Dendritic cell treated with granulocyte-macrophage colony-stimulating factor and Interleukin-4, amounts not matched to agents 40 ng/mL and 50 ng/mL, for 4 days (primary cell): ENCODE measurements at regions not wholly inside any gene's neighbourhood (a gene's known extent, or its start where the extent isn't known, plus 50 kb on each side); places are given as distances from the start of the nearest gene placed in this dataset.

Experiments
- H3K27ac Mint-ChIP-seq: one replicate; pipeline ENCODE4 v1.8.0; 2022; ENCODE audit warnings: mild to moderate bottlenecking, mixed read lengths
- H3K27me3 Mint-ChIP-seq: one replicate; pipeline ENCODE4 v1.8.0; 2022; ENCODE audit warnings: mild to moderate bottlenecking, mixed read lengths
- H3K36me3 Mint-ChIP-seq: one replicate; pipeline ENCODE4 v1.8.0; 2022; ENCODE audit warnings: low read depth, mixed read lengths
- H3K4me1 Mint-ChIP-seq: one replicate; pipeline ENCODE4 v1.8.0; 2022; ENCODE audit warnings: low read depth, mixed read lengths
- H3K4me3 Mint-ChIP-seq: one replicate; pipeline ENCODE4 v1.8.0; 2022; ENCODE audit warnings: mild to moderate bottlenecking, moderate library complexity, mixed read lengths
- H3K9me3 Mint-ChIP-seq: one replicate; pipeline ENCODE4 v1.8.0; 2022; ENCODE audit warnings: mixed read lengths
- intact Hi-C: fragments of 100-400 bp; cut with micrococcal nuclease; formaldehyde crosslinking; loops from one replicate; pipeline ENCODE4 v1.15.0; 2022

DNA sequence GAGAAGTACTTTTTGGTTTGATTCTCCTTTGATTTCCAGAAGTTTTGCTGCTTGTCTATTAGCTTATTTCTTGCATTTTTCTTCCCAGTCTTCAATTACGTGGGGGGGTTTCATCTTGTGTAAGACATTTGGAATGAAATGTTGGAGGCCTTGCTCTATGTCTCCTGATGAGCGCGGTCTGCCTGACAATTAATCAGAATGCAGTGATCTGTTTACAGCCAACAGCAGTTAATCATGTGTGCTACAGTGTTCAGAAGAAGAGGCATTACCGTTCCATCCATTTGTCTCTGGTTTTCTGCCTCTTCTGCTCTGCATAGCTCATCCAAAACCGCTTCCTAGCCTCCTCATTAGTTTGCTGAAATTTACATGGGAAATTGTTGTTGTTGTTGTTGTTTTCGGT lies 134.4 kb upstream of the ST6GAL2 start:
- Mint-ChIP-seq H3K4me1 (no peaks in the 10 kb centered on the region), H3K27ac (no peak overlapping the region), H3K27me3 (no peaks in the 10 kb centered on the region), H3K4me3 (no peak overlapping the region), H3K9me3 (peaks cover 17% of the 10 kb centered on the region), H3K36me3 (no peaks in the 10 kb centered on the region)
- intact Hi-C loops = no loop called here

DNA sequence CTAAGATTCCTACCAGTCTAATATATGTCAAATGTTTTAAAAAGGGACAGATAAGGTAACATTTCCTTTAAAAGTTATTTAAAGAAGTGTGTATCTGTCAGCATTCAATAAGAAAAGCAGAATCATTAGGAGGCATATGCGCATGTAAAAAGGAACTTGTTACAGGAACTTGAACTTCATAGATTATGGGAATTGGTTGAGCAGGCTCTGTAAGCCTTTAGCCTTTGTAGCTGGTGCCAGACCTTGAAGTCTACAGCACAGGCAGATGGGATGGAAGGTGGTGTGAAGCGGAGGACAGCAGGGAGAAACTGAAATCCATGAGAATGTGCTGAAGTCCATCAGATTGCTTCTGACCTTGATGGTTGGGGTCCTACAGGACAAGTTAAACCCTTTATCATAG lies 138.3 kb upstream of the ST6GAL2 start:
- H3K36me3 Mint-ChIP-seq = no peaks in the 10 kb centered on the region
- no peak overlapping the region for H3K4me3 Mint-ChIP-seq
- H3K9me3 Mint-ChIP-seq = peaks cover 32% of the 10 kb centered on the region
- no peaks in the 10 kb centered on the region for H3K27me3 Mint-ChIP-seq
- H3K4me1 Mint-ChIP-seq = no peaks in the 10 kb centered on the region
- intact Hi-C loops = no loop called here
- no peak overlapping the region for H3K27ac Mint-ChIP-seq

- no peak overlapping the region for H3K27ac Mint-ChIP-seq
- intact Hi-C loops = no loop called here
- H3K36me3 Mint-ChIP-seq = no peaks in the 10 kb centered on the region
- no peak overlapping the region for H3K4me3 Mint-ChIP-seq
- H3K27me3 Mint-ChIP-seq = no peaks in the 10 kb centered on the region
- no peaks in the 10 kb centered on the region for H3K4me1 Mint-ChIP-seq
- peaks cover 41% of the 10 kb centered on the region for H3K9me3 Mint-ChIP-seq
These were observed 139.4 kb upstream of the ST6GAL2 start for GRCh38 chr2:107025291-107025857.

DNA sequence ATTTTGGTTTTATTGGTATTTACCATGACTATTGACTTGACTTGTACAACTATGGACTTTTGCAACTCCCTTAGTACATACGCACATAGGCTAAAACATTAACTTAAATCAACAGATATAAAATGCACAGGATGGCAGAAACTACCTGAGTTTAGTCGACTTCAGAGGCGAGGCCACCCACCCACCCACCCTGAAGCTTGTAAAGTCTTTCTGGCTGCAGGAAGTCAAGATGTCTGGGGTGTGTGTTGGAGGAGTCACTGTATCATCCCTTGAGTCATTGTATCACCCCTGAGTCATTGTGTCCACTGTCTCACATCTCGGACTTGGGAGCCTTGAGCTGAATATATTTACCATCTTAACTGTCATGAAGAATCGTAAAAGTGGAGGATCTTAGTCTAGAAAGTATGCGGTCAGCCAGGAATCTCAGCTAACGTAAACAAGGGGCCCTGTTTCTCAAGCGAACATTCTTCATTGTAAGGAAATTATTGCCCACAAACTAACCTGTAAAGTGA lies 140.0 kb upstream of the ST6GAL2 start:
- Mint-ChIP-seq H3K36me3 (no peaks in the 10 kb centered on the region), H3K9me3 (peaks cover 41% of the 10 kb centered on the region), H3K27ac (no peak overlapping the region), H3K4me1 (no peaks in the 10 kb centered on the region), H3K27me3 (no peaks in the 10 kb centered on the region), H3K4me3 (no peak overlapping the region)
- intact Hi-C loops = no loop called here

DNA sequence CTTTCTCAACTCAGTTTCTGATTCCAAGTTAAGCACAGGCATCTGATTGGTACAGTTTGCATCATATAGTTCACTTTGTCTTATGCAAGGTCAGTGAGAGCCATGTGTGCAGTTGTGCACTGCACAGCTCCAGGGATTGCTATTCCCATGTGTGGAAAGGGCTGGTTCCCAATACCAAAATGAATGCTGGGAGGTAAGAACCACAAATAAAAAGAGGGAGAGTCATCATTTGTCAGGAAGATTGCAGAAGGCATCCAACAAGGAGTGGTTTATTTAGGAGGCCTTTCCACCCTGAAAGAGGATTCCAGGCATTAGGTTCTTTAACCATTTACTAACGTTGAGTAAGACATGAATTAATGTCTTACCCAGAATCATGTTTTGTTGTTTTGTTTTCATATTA lies 141.2 kb upstream of the ST6GAL2 start:
- Mint-ChIP-seq H3K27me3 (no peaks in the 10 kb centered on the region), H3K36me3 (no peaks in the 10 kb centered on the region), H3K4me1 (no peaks in the 10 kb centered on the region), H3K27ac (no peak overlapping the region), H3K4me3 (no peak overlapping the region), H3K9me3 (peaks cover 38% of the 10 kb centered on the region)
- intact Hi-C loops = no loop called here

GRCh38 chr2:107027810-107028209 lies 141.8 kb upstream of the ST6GAL2 start:
- no peak overlapping the region for H3K4me3 Mint-ChIP-seq
- intact Hi-C loops = no loop called here
- no peaks in the 10 kb centered on the region for H3K36me3 Mint-ChIP-seq
- no peaks in the 10 kb centered on the region for H3K27me3 Mint-ChIP-seq
- peaks cover 35% of the 10 kb centered on the region for H3K9me3 Mint-ChIP-seq
- no peak overlapping the region for H3K27ac Mint-ChIP-seq
- no peaks in the 10 kb centered on the region for H3K4me1 Mint-ChIP-seq

GRCh38 chr2:107028661-107029060 lies 142.7 kb upstream of the ST6GAL2 start:
- H3K9me3 Mint-ChIP-seq = peaks cover 35% of the 10 kb centered on the region
- H3K36me3 Mint-ChIP-seq = no peaks in the 10 kb centered on the region
- no peak overlapping the region for H3K27ac Mint-ChIP-seq
- no peaks in the 10 kb centered on the region for H3K4me1 Mint-ChIP-seq
- H3K27me3 Mint-ChIP-seq = no peaks in the 10 kb centered on the region
- intact Hi-C loops = no loop called here
- no peak overlapping the region for H3K4me3 Mint-ChIP-seq

DNA sequence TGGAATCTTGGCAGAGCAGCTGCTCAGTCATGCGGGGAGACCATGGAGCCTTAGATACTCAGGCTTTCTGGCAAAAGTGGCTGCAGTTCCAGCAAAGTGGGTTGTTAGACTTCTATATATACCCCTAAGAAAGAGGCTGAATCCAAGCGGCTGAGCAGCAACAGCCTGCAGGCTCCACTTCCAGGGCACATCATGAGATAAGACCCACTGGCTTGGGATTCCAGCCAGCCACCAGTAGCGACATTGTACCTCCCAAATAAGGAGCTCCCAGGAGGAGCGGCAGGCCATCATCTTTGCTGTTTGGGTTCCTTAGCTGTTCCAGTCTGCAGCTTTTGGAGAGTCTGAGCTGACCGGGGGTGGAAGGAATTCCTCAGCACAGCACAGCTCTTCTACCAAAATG lies 150.3 kb upstream of the ST6GAL2 start:
- Mint-ChIP-seq H3K36me3 (no peaks in the 10 kb centered on the region), H3K27me3 (no peaks in the 10 kb centered on the region), H3K27ac (no peak overlapping the region), H3K4me3 (no peak overlapping the region), H3K9me3 (peaks cover 39% of the 10 kb centered on the region), H3K4me1 (no peaks in the 10 kb centered on the region)
- intact Hi-C loops = no loop called here

- intact Hi-C loops = no loop called here
- H3K27me3 Mint-ChIP-seq = no peaks in the 10 kb centered on the region
- H3K27ac Mint-ChIP-seq = no peak overlapping the region
- H3K4me3 Mint-ChIP-seq = no peak overlapping the region
- no peaks in the 10 kb centered on the region for H3K36me3 Mint-ChIP-seq
- no peaks in the 10 kb centered on the region for H3K4me1 Mint-ChIP-seq
- H3K9me3 Mint-ChIP-seq = peaks cover 26% of the 10 kb centered on the region
These were observed 176.2 kb upstream of the ST6GAL2 start for GRCh38 chr2:107062173-107062572.

DNA sequence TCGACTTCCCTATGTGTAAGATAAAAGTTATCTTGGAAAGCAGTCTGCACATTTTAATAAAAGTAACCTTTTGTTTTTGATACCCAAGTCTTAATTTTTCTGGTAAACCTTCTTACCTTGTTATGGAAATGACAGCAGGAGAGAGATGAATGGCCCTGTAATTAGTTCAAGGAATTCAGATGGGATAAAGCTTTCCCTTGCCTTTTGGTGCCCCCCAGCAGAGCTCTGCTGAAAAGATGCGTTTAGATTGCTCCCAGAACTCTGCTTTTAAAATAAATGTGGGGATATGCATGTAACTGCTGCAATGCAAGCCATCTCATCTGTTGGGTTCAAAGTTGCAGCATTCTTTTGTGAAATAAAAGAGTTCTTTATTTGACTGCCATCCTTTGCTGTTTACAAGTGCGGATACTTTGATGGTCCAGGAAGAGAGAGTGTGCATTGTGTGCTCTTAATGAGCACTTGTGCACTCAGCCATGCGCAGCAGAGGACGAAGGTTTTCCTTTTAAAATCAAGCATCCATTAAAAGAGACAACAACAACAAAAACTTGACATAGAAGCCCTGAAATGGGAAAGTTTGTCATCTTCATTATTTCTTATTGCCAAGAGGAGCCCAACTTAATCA lies 176.7 kb upstream of the ST6GAL2 start:
- Mint-ChIP-seq H3K27me3 (no peaks in the 10 kb centered on the region), H3K36me3 (no peaks in the 10 kb centered on the region), H3K4me1 (no peaks in the 10 kb centered on the region), H3K9me3 (peaks cover 26% of the 10 kb centered on the region), H3K4me3 (no peak overlapping the region), H3K27ac (no peak overlapping the region)
- intact Hi-C loops = no loop called here

DNA sequence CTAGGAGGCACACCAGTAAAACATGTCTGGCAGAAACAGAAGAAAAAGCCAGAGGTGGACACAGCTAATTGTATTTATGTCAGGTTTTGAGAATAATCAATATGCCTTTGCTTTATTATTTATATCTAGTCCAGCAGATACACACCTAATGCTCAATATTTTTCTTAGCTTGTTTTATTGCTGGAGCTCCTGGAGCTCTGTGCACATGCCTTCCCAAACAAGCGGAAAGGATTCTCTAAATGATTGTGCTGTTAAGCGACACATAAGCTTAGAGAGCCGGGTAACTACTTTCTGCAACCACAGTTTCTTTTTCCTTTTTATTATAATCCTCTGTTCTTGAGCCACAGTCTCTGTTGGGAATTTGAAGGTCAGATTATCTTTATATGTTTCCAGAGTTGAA lies 177.3 kb upstream of the ST6GAL2 start:
- Mint-ChIP-seq H3K36me3 (no peaks in the 10 kb centered on the region), H3K4me1 (no peaks in the 10 kb centered on the region), H3K9me3 (peaks cover 27% of the 10 kb centered on the region), H3K27ac (no peak overlapping the region), H3K27me3 (no peaks in the 10 kb centered on the region), H3K4me3 (no peak overlapping the region)
- intact Hi-C loops = no loop called here

GRCh38 chr2:107064750-107065149 lies 178.8 kb upstream of the ST6GAL2 start:
- Mint-ChIP-seq H3K4me3 (no peak overlapping the region), H3K27me3 (no peaks in the 10 kb centered on the region), H3K9me3 (peaks cover 30% of the 10 kb centered on the region), H3K4me1 (no peaks in the 10 kb centered on the region), H3K36me3 (no peaks in the 10 kb centered on the region), H3K27ac (no peak overlapping the region)
- intact Hi-C loops = no loop called here

GRCh38 chr2:107068069-107068916 lies 182.3 kb upstream of the ST6GAL2 start:
- intact Hi-C loops = no loop called here
- Mint-ChIP-seq H3K4me1 (no peaks in the 10 kb centered on the region), H3K27me3 (no peaks in the 10 kb centered on the region), H3K27ac (no peak overlapping the region), H3K4me3 (no peak overlapping the region), H3K36me3 (no peaks in the 10 kb centered on the region), H3K9me3 (peaks cover 15% of the 10 kb centered on the region)

DNA sequence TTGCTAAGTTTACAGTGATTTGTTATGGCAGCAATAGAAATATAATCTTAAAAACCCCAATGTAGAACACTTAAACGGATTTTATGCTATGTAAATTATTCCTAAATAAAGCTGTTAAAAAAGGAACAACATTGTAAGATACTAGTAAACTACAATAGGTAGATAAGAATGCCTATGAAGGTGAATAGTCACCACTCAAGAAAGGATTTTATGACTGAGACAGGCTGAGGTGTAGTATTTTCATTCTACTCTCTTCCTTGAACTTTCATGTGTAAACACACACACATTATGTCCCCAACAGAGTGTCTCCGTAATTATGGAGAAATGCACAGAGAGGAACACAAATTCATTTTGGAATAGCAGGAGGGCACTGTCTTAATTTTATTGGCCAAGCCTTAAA lies 183.9 kb upstream of the ST6GAL2 start:
- Mint-ChIP-seq H3K27me3 (no peaks in the 10 kb centered on the region), H3K9me3 (peaks cover 20% of the 10 kb centered on the region), H3K4me1 (no peaks in the 10 kb centered on the region)

More for the DNA sequence above, 183.9 kb upstream of the ST6GAL2 start:
- Mint-ChIP-seq H3K36me3 (no peaks in the 10 kb centered on the region), H3K27ac (no peak overlapping the region), H3K4me3 (no peak overlapping the region)
- intact Hi-C loops = no loop called here
